ENCODE measurements at regions not wholly inside any gene's neighbourhood (a gene's known extent, or its start where the extent isn't known, plus 50 kb on each side); places are given as distances from the start of the nearest gene placed in this dataset.
"Not testable (repeated sequence)": the region's sequence is repeated elsewhere in the genome, so short reads cannot be mapped to it uniquely, and the experiment has no call there.

DNA sequence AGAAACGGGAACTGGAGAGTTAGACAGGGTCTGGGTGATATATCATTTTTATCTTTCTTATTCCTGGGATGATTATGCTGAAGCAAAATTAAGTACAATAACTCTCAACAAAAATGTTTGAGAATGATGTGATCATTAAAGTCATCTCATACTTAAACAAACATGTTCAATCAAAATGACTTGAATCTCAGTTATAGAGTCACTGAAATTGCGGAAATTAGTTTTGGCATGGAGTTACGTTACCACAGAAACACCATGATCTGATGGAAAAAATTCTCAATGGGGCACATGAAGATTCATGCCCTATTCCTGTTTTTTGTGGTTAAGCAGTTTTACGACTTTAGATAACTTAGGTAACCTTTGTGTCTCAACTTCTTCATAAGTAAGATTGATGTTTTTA, 757.7 kb downstream of the EPHA4 start:
- Histone ChIP-seq H3K4me3 (ENCODE audit: extremely low read depth, insufficient read depth, low read length, poor library complexity, severe bottlenecking) (no peak overlapping the region), H3K27ac (ENCODE audit: low read depth, low read length, severe bottlenecking) (no peak overlapping the region), H3K4me1 (ENCODE audit: control insufficient read depth, insufficient read depth, low read length, poor library complexity, severe bottlenecking) (no peaks in the 10 kb centered on the region), H3K9me3 (ENCODE audit: control insufficient read depth, low read length) (no peaks in the 10 kb centered on the region), H3K36me3 (ENCODE audit: control insufficient read depth, insufficient read depth, low read length) (no peaks in the 10 kb centered on the region)
- WGBS, 2 experiments (ENCODE audit: insufficient coverage in 2 of 2) = 0 to 48% methylated on average over 1 to 2 of the region's 4 CpGs

DNA sequence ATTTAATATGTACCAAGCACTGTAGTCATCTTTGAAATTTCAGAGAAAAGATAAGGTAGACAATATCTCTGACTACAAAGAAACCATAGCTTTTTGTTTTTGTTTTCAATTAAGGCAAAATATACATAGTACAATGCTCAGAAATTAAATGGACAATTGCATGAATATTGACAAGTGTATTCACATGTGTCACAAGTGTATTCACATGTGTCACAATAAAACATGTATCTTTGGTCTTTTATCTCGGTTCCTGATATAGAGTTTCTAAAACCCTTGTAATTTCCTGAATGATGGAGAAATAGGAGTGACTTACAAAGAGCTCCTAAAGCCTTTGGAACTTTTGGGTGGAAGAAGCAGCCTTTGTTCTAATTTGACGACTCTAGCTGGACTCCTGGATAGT, 756.4 kb downstream of the EPHA4 start:
- H3K4me1 ChIP-seq (ENCODE audit: control insufficient read depth, insufficient read depth, low read length, poor library complexity, severe bottlenecking) = no peaks in the 10 kb centered on the region
- no peak overlapping the region for H3K27ac ChIP-seq (ENCODE audit: low read depth, low read length, severe bottlenecking)
- no peaks in the 10 kb centered on the region for H3K9me3 ChIP-seq (ENCODE audit: control insufficient read depth, low read length)
- 95 to 100% methylated on average over 1 to 2 of the region's 2 CpGs for WGBS, 2 experiments (ENCODE audit: insufficient coverage in 2 of 2)
- no peaks in the 10 kb centered on the region for H3K36me3 ChIP-seq (ENCODE audit: control insufficient read depth, insufficient read depth, low read length)
- H3K4me3 ChIP-seq (ENCODE audit: extremely low read depth, insufficient read depth, low read length, poor library complexity, severe bottlenecking) = no peak overlapping the region

DNA sequence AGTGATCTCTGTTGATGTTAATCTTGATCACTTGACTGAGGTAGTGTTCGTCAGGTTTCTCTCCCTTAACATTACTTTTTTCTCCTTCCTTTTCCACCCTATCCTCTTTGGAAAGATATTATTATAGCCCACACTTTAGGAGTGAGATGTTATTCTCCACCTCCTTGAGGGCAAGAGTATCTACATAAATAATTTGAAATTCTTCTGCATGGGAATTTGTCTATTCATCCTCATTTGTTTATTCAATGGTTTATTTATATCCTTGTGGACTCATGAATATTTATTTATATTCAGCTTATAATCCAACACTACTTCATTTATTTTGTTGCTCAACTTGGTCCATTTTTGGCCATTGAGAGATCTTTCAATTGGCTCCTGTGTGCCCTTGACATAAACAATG, 750.4 kb downstream of the EPHA4 start:
- H3K4me3 ChIP-seq (ENCODE audit: extremely low read depth, insufficient read depth, low read length, poor library complexity, severe bottlenecking) = no peak overlapping the region
- no peaks in the 10 kb centered on the region for H3K4me1 ChIP-seq (ENCODE audit: control insufficient read depth, insufficient read depth, low read length, poor library complexity, severe bottlenecking)
- no peaks in the 10 kb centered on the region for H3K36me3 ChIP-seq (ENCODE audit: control insufficient read depth, insufficient read depth, low read length)
- H3K9me3 ChIP-seq (ENCODE audit: control insufficient read depth, low read length) = no peaks in the 10 kb centered on the region
- whole genome bisulfite sequencing, 2 experiments (ENCODE audit: insufficient coverage in 2 of 2) = no CpG with 5 or more reads among the region's 1 CpG
- no peak overlapping the region for H3K27ac ChIP-seq (ENCODE audit: low read depth, low read length, severe bottlenecking)

DNA sequence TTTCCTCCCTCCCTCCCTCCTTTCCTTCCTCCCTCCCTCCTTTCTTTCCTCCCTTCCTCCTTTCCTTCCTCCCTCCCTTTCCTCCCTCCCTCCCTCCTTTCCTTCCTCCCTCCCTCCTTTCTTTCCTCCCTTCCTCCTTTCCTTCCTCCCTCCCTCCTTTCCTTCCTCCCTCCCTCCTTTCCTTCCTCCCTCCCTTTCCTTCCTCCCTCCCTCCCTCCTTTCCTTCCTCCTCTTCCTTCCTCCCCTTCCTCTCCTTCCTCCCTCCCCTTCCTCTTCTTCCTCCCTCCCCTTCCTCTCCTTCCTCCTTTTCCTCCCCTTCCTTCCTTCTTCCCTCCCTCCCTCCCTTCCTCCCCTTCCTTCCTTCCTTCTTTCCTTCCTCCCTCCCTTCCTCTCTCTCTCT, 748.5 kb downstream of the EPHA4 start:
- not testable (repeated sequence) for H3K4me1 ChIP-seq (ENCODE audit: control insufficient read depth, insufficient read depth, low read length, poor library complexity, severe bottlenecking); H3K36me3 ChIP-seq (ENCODE audit: control insufficient read depth, insufficient read depth, low read length); H3K27ac ChIP-seq (ENCODE audit: low read depth, low read length, severe bottlenecking); H3K4me3 ChIP-seq (ENCODE audit: extremely low read depth, insufficient read depth, low read length, poor library complexity, severe bottlenecking); H3K9me3 ChIP-seq (ENCODE audit: control insufficient read depth, low read length)

DNA sequence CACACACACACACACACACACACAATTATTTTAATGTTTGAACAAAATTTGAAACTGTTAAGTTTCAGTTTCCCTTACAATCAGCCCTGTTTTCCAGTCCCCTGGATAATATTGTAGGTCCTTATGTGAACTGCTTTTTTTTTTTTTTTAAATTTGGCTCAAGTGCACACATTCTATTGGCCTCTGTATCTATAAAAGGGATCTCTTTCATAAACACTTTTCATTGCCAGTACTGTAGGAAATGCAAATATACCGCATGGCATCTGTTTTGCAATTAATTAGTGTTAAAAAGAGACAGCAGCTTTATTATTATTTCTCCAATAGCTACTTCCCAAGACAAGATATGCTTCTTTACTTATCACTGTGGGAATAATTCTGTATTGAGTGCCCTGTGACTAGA, 738.7 kb downstream of the EPHA4 start:
- Histone ChIP-seq H3K4me3 (ENCODE audit: extremely low read depth, insufficient read depth, low read length, poor library complexity, severe bottlenecking) (no peak overlapping the region), H3K4me1 (ENCODE audit: control insufficient read depth, insufficient read depth, low read length, poor library complexity, severe bottlenecking) (no peaks in the 10 kb centered on the region), H3K36me3 (ENCODE audit: control insufficient read depth, insufficient read depth, low read length) (no peaks in the 10 kb centered on the region), H3K27ac (ENCODE audit: low read depth, low read length, severe bottlenecking) (no peak overlapping the region), H3K9me3 (ENCODE audit: control insufficient read depth, low read length) (no peaks in the 10 kb centered on the region)
- no CpG with 5 or more reads among the region's 1 CpG for WGBS, 2 experiments (ENCODE audit: insufficient coverage in 2 of 2)

DNA sequence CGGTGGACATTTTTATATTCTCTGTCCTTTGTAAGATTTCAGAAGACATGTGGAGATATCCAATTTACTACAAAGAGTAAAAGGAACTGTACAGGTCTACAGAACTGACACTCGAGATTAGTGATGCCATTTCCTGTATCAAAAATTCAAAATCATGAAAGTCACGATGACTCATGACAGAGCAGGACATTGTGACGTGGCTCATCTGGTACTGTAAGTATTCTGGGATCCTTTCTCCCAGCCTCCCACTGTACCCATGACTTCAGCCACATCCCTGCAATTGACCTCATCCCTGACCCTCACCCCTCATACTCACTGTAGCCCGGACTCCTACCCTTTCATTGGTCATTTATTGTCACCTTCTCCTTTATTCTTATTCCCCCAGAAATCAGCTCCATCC, 736.5 kb downstream of the EPHA4 start:
- no peaks in the 10 kb centered on the region for H3K36me3 ChIP-seq (ENCODE audit: control insufficient read depth, insufficient read depth, low read length)
- WGBS, 2 experiments (ENCODE audit: insufficient coverage in 2 of 2) = 68 to 82% methylated on average over 2 to 5 of the region's 5 CpGs
- H3K9me3 ChIP-seq (ENCODE audit: control insufficient read depth, low read length) = no peaks in the 10 kb centered on the region
- H3K4me3 ChIP-seq (ENCODE audit: extremely low read depth, insufficient read depth, low read length, poor library complexity, severe bottlenecking) = no peak overlapping the region
- no peak overlapping the region for H3K27ac ChIP-seq (ENCODE audit: low read depth, low read length, severe bottlenecking)
- no peaks in the 10 kb centered on the region for H3K4me1 ChIP-seq (ENCODE audit: control insufficient read depth, insufficient read depth, low read length, poor library complexity, severe bottlenecking)

DNA sequence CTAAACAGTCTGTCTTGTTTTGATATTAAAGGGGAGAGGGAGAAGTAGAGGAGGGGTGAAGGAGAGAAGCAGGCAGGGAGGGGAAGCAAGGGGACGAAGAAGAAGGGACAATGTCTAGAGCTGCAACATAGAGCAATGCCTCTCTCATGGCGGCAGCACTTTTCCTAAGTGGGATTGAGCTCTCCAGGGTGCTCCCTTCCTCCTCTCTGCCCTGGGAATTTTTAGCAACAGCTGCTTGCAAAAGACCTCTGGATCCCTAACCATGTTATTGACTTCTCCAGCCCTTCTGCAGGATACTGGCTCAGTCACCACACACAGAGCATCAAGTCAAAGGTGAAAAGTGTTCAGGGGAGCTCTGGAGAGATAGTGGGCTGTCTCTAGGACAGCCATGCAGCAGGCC, 734.9 kb downstream of the EPHA4 start:
- Histone ChIP-seq H3K27ac (ENCODE audit: low read depth, low read length, severe bottlenecking) (no peak overlapping the region), H3K9me3 (ENCODE audit: control insufficient read depth, low read length) (no peaks in the 10 kb centered on the region), H3K36me3 (ENCODE audit: control insufficient read depth, insufficient read depth, low read length) (no peaks in the 10 kb centered on the region), H3K4me3 (ENCODE audit: extremely low read depth, insufficient read depth, low read length, poor library complexity, severe bottlenecking) (no peak overlapping the region), H3K4me1 (ENCODE audit: control insufficient read depth, insufficient read depth, low read length, poor library complexity, severe bottlenecking) (no peaks in the 10 kb centered on the region)
- 80 to 84% methylated on average over 1 to 2 of the region's 2 CpGs for WGBS, 2 experiments (ENCODE audit: insufficient coverage in 2 of 2)

DNA sequence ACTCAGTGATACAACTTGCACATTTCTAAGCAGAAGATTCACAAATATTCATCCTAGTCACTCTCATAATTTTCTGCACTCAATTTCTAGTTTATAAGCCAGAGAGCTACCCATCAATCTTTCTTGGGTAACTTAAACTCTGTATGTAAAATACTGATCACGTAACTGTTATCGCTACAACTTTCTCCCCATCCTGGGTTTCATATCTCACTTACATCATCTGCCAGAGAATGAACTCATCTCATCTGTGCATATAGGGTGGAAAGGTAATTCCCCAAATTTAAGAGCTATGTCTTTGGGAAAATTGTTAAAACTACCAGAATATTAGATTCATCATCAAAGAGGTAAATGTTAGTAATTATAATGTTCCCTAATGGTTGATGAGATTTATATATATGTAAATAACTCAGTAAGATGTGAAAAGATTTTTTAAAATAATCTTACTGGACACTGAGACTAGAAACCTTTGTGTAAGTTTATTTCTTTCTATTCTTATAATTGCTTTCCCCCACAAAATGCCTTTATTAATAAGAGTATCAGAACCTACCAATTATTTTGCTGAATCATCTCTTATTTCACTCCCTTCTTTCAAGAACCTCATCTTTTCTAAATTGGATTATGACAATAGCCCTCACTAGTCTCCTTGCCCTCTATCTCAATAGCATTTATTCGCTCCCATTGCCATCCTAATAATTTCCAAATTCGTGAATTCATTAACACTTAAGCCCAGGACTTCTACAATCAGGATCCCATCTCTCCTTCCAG, 729.0 kb downstream of the EPHA4 start:
- Histone ChIP-seq H3K27ac (ENCODE audit: low read depth, low read length, severe bottlenecking) (no peak overlapping the region), H3K4me1 (ENCODE audit: control insufficient read depth, insufficient read depth, low read length, poor library complexity, severe bottlenecking) (no peaks in the 10 kb centered on the region), H3K4me3 (ENCODE audit: extremely low read depth, insufficient read depth, low read length, poor library complexity, severe bottlenecking) (no peak overlapping the region), H3K36me3 (ENCODE audit: control insufficient read depth, insufficient read depth, low read length) (no peaks in the 10 kb centered on the region), H3K9me3 (ENCODE audit: control insufficient read depth, low read length) (no peaks in the 10 kb centered on the region)
- WGBS, 2 experiments (ENCODE audit: insufficient coverage in 2 of 2) = 87 to 92% methylated on average over 2 of the region's 4 CpGs

DNA sequence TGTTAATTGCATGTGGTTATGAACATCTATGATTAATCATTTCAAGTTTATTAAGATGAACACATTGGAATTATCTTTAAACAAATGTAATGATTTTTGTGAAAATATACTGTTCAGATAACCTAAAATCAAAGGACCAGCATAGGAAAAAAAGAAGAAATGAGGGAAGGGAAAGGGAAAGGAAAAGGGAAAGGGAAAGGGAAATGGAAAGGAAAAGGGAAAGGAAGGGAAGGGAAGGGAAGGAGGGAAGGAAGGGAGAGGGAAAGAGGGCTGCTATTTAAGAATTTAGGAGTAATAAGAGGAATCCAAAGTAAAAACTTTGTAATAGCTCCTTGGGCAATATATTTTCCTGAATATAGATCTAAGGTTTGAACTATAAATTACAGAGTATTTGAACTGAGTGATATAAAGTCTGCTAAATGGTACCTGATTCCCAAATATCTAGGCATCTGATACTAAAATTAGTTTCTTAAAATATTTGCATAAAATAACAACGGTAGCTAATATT, 726.3 kb downstream of the EPHA4 start:
- Histone ChIP-seq H3K4me3 (ENCODE audit: extremely low read depth, insufficient read depth, low read length, poor library complexity, severe bottlenecking) (no peak overlapping the region), H3K36me3 (ENCODE audit: control insufficient read depth, insufficient read depth, low read length) (no peaks in the 10 kb centered on the region), H3K27ac (ENCODE audit: low read depth, low read length, severe bottlenecking) (no peak overlapping the region), H3K9me3 (ENCODE audit: control insufficient read depth, low read length) (no peaks in the 10 kb centered on the region), H3K4me1 (ENCODE audit: control insufficient read depth, insufficient read depth, low read length, poor library complexity, severe bottlenecking) (no peaks in the 10 kb centered on the region)
- WGBS, 2 experiments (ENCODE audit: insufficient coverage in 2 of 2) = no CpG with 5 or more reads among the region's 1 CpG

DNA sequence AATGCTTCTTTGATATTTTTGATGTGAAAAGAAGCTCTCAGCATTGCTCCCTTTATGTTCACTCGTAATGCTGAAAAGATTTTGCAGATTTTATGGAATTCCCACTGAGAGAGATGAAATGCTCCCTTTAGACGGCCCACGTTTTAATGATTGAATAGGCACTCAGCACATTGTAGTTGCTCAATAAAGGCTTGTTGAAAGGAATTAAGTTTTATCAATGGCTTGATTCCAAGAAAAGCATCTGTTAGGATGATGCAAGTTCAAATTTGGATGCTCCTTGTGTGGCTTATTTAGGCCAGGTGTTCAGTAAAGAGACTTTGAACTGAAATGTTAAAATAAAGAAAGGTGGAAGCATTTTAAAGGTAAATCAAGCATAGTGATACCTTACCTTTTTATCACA, 725.1 kb downstream of the EPHA4 start:
- H3K36me3 ChIP-seq (ENCODE audit: control insufficient read depth, insufficient read depth, low read length) = no peaks in the 10 kb centered on the region
- 93 to 94% methylated on average over 3 of the region's 3 CpGs for WGBS, 2 experiments (ENCODE audit: insufficient coverage in 2 of 2)
- no peaks in the 10 kb centered on the region for H3K9me3 ChIP-seq (ENCODE audit: control insufficient read depth, low read length)
- no peak overlapping the region for H3K4me3 ChIP-seq (ENCODE audit: extremely low read depth, insufficient read depth, low read length, poor library complexity, severe bottlenecking)
- H3K4me1 ChIP-seq (ENCODE audit: control insufficient read depth, insufficient read depth, low read length, poor library complexity, severe bottlenecking) = no peaks in the 10 kb centered on the region
- H3K27ac ChIP-seq (ENCODE audit: low read depth, low read length, severe bottlenecking) = no peak overlapping the region

DNA sequence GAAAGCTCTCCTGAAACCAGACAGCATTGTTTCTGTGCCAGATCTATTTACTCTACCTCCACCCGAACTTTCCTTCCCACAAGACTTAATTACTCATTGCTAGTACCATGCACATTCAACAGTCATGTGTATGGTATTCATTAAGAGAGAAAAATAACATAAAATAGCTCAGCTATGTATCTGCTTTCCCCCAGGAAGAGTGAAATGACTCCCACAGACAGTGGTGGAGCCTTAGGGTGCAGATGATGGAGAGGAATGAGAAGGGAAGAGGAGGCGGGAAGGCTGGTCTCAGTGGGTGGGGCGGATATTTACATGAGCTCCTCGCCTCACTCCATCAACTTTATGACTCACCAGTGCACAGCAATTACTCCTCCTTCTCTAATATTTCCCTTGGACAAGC, 724.5 kb downstream of the EPHA4 start:
- Histone ChIP-seq H3K4me3 (ENCODE audit: extremely low read depth, insufficient read depth, low read length, poor library complexity, severe bottlenecking) (no peak overlapping the region), H3K9me3 (ENCODE audit: control insufficient read depth, low read length) (no peaks in the 10 kb centered on the region), H3K4me1 (ENCODE audit: control insufficient read depth, insufficient read depth, low read length, poor library complexity, severe bottlenecking) (no peaks in the 10 kb centered on the region), H3K27ac (ENCODE audit: low read depth, low read length, severe bottlenecking) (no peak overlapping the region), H3K36me3 (ENCODE audit: control insufficient read depth, insufficient read depth, low read length) (no peaks in the 10 kb centered on the region)
- WGBS, 2 experiments (ENCODE audit: insufficient coverage in 2 of 2) = no CpG with 5 or more reads among the region's 4 CpGs

Data from mesodermal cell (in vitro differentiated cells).